ENCODE measurements at regions not wholly inside any gene's neighbourhood (a gene's known extent, or its start where the extent isn't known, plus 50 kb on each side); places are given as distances from the start of the nearest gene placed in this dataset.

- WGBS, 3 donors: 7 to 47% (median 25%) methylated on average over 4 of the region's 4 CpGs
- H3K27me3 ChIP-seq (ENCODE audit: control insufficient read depth in 3 of 3, insufficient read depth in 3 of 3, low read length in 3 of 3): no peaks in the 10 kb centered on the region
- H3K27ac ChIP-seq (ENCODE audit: low read depth in 1 of 3, low read length in 2 of 3): peak overlapping the region; percentile 79 to 89 (median 85)
- peaks cover 0 to 12% of the 10 kb centered on the region in 2 donors for H3K9me3 ChIP-seq (ENCODE audit: control insufficient read depth in 2 of 2, insufficient read depth in 1 of 2, low read depth in 1 of 2, low read length in 1 of 2)
- FAIRE-seq (peak; percentile 81), DNase-seq (peak; percentile 89 to 95)
- no peak overlapping the region for H3K4me3 ChIP-seq (ENCODE audit: low read depth in 1 of 3, low read length in 3 of 3)
- peaks cover 0 to 33% (median 3%) of the 10 kb centered on the region in 3 donors for H3K4me1 ChIP-seq (ENCODE audit: control insufficient read depth in 3 of 3, insufficient read depth in 2 of 3, low read depth in 1 of 3, low read length in 2 of 3)
- no peaks in the 10 kb centered on the region for H3K36me3 ChIP-seq (ENCODE audit: control insufficient read depth in 3 of 3, insufficient read depth in 2 of 3, low read depth in 1 of 3, low read length in 3 of 3)
Measured at GRCh38 chr21:41593760-41594138, 85.8 kb upstream of the TMPRSS2 start.

DNA sequence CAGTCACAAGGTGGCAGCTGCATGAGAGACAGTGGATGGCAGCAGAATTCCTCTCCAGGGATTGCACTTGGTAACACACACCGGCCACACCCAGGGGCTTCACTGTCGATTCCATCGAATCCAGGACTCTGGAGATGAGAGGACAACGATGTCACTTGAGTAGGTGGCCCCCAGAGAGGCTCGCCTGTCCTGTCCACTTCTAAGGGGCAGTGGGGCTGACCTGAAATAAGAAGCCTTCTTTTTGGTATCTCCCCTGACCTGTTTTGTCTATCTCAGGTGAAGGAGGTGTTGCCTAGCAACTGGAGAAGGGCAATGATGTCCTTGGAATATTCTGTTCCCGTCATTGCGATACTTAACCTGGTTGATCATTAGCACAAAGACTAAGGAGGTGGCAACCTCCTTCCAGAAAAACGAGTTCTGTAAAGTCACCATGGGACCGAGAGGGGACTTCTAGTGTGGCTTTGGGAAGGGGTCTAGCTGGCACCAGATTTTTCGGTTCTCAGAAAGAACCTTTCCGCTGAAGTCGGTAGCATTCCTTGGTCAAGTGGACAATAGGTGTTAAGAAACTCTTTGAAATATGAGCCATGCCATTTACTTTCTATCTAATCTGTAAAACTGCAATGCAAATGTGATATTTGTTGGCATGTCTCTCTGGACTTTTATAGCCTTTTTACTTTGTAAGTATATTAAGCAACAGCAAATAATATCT, 85.2 kb upstream of the TMPRSS2 start:
- 19 to 55% (median 27%) methylated on average over 12 of the region's 12 CpGs for whole genome bisulfite sequencing, 3 donors
- H3K36me3 ChIP-seq (ENCODE audit: control insufficient read depth in 3 of 3, insufficient read depth in 2 of 3, low read depth in 1 of 3, low read length in 3 of 3): no peaks in the 10 kb centered on the region
- peak; percentile 91 to 93 for DNase-seq
- no peaks in the 10 kb centered on the region for H3K27me3 ChIP-seq (ENCODE audit: control insufficient read depth in 3 of 3, insufficient read depth in 3 of 3, low read length in 3 of 3)
- no peak for FAIRE-seq
- peaks cover 0 to 33% (median 3%) of the 10 kb centered on the region in 3 donors for H3K4me1 ChIP-seq (ENCODE audit: control insufficient read depth in 3 of 3, insufficient read depth in 2 of 3, low read depth in 1 of 3, low read length in 2 of 3)
- peaks cover 0 to 17% of the 10 kb centered on the region in 2 donors for H3K9me3 ChIP-seq (ENCODE audit: control insufficient read depth in 2 of 2, insufficient read depth in 1 of 2, low read depth in 1 of 2, low read length in 1 of 2)
- peak overlapping the region; percentile 54 to 85 (median 80) for H3K27ac ChIP-seq (ENCODE audit: low read depth in 1 of 3, low read length in 2 of 3)
- no peak overlapping the region for H3K4me3 ChIP-seq (ENCODE audit: low read depth in 1 of 3, low read length in 3 of 3)

DNA sequence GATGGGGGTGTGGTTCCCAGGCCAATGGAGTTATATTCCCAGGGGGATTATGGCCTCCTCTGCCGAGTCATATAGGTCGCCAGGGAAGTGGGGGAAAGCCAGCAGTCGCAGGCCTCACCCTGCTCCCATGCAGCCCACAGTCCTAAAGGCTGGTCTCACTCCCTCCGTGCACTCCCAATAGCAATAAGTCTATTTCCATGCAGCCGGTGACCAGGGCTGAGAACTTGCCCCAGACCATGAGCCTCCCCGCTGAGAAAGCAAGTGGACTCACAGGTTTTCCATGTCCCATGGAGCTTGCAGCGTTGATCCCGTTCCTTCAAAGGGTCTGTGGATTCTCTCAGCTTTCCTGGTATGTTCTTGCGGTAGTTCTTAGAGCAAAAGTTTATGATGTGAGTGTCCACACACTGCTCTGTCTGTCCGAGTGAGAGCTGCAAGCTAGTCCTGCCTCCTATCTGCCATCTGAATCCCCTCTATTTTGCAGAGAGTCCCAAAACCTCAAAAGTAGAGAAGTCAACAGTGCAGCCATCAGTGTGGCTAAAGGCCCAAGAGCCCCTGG, 81.7 kb upstream of the TMPRSS2 start:
- peaks cover 0 to 12% of the 10 kb centered on the region in 2 donors for H3K9me3 ChIP-seq (ENCODE audit: control insufficient read depth in 2 of 2, insufficient read depth in 1 of 2, low read depth in 1 of 2, low read length in 1 of 2)
- H3K4me1 ChIP-seq (ENCODE audit: control insufficient read depth in 3 of 3, insufficient read depth in 2 of 3, low read depth in 1 of 3, low read length in 2 of 3): peaks cover 0 to 20% (median 2%) of the 10 kb centered on the region in 3 donors
- WGBS, 3 donors: 93 to 97% (median 96%) methylated on average over 10 of the region's 10 CpGs
- no peak overlapping the region for H3K4me3 ChIP-seq (ENCODE audit: low read depth in 1 of 3, low read length in 3 of 3)
- H3K36me3 ChIP-seq (ENCODE audit: control insufficient read depth in 3 of 3, insufficient read depth in 2 of 3, low read depth in 1 of 3, low read length in 3 of 3): no peaks in the 10 kb centered on the region
- H3K27ac ChIP-seq (ENCODE audit: low read depth in 1 of 3, low read length in 2 of 3): no peak overlapping the region
- H3K27me3 ChIP-seq (ENCODE audit: control insufficient read depth in 3 of 3, insufficient read depth in 3 of 3, low read length in 3 of 3): no peaks in the 10 kb centered on the region
- FAIRE-seq (no peak), DNase-seq (no peak)

- Histone ChIP-seq H3K27me3 (ENCODE audit: control insufficient read depth in 3 of 3, insufficient read depth in 3 of 3, low read length in 3 of 3) (no peaks in the 10 kb centered on the region), H3K27ac (ENCODE audit: low read depth in 1 of 3, low read length in 2 of 3) (no peak overlapping the region), H3K4me3 (ENCODE audit: low read depth in 1 of 3, low read length in 3 of 3) (no peak overlapping the region), H3K9me3 (ENCODE audit: control insufficient read depth in 2 of 2, insufficient read depth in 1 of 2, low read depth in 1 of 2, low read length in 1 of 2) (peaks cover 0 to 12% of the 10 kb centered on the region in 2 donors), H3K36me3 (ENCODE audit: control insufficient read depth in 3 of 3, insufficient read depth in 2 of 3, low read depth in 1 of 3, low read length in 3 of 3) (no peaks in the 10 kb centered on the region), H3K4me1 (ENCODE audit: control insufficient read depth in 3 of 3, insufficient read depth in 2 of 3, low read depth in 1 of 3, low read length in 2 of 3) (peaks cover 0 to 14% (median 0%) of the 10 kb centered on the region in 3 donors)
- no peak for FAIRE-seq
- WGBS, 3 donors: 92 to 95% (median 94%) methylated on average over 2 of the region's 2 CpGs
- no peak for DNase-seq
Measured at GRCh38 chr21:41589131-41589530, 81.2 kb upstream of the TMPRSS2 start.

DNA sequence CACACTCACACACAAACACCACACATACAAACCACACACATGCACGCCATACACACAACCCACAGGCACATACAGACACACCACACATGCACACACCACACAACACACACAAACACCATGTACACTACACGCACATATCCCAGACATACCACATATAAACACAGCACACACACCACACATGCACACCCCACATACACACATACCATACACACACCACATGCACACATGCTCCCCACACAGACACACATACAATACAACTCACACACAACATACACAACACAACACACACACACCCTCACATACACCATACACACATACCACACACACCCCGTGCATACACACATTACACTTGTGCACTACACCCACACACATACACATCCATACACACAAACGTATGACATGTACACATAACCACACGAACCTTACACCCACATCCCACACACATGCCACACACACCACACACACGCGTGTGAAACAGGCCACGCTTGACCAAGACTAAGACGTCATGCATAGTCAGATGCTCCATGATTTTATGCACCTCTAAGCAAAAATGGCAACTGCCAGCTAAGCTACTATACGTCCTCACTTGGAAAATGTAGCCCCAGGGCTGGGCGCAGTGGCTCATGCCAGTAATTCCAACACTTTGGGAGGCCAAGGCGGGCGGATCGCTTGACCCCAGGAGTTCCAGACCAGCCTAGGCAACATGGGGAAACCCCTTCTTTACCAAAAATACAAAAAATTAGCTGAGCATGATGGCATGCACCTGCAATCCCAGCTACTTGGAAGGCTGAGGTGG, 77.4 kb upstream of the TMPRSS2 start:
- DNase-seq: no peak
- Histone ChIP-seq H3K36me3 (ENCODE audit: control insufficient read depth in 3 of 3, insufficient read depth in 2 of 3, low read depth in 1 of 3, low read length in 3 of 3) (no peaks in the 10 kb centered on the region), H3K4me1 (ENCODE audit: control insufficient read depth in 3 of 3, insufficient read depth in 2 of 3, low read depth in 1 of 3, low read length in 2 of 3) (peaks cover 0 to 36% (median 6%) of the 10 kb centered on the region in 3 donors), H3K27me3 (ENCODE audit: control insufficient read depth in 3 of 3, insufficient read depth in 3 of 3, low read length in 3 of 3) (no peaks in the 10 kb centered on the region), H3K9me3 (ENCODE audit: control insufficient read depth in 2 of 2, insufficient read depth in 1 of 2, low read depth in 1 of 2, low read length in 1 of 2) (peaks cover 0 to 17% of the 10 kb centered on the region in 2 donors), H3K27ac (ENCODE audit: low read depth in 1 of 3, low read length in 2 of 3) (no peak overlapping the region), H3K4me3 (ENCODE audit: low read depth in 1 of 3, low read length in 3 of 3) (no peak overlapping the region)
- no peak for FAIRE-seq
- WGBS, 3 donors: 90% methylated on average over 14 of the region's 14 CpGs

DNA sequence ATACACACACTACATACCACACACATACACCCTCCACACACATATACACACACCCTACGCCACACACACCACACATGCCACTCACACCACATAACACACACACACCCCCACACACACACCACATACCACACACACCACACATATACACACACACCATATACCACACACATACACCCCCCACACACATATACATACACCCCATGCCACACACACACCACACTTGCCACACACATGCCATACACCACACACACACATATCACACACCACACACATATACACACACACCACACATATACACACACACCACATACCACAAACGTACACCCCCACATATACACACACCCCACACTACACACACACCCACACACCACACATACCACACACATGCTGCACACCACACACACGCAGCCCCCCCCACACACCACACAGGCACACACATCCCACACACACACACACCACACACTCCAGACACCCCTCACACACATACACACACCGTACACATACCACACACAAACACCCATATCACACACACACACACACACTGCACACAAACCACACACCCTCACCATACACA, 76.7 kb upstream of the TMPRSS2 start:
- H3K27me3 ChIP-seq (ENCODE audit: control insufficient read depth in 3 of 3, insufficient read depth in 3 of 3, low read length in 3 of 3): no peaks in the 10 kb centered on the region
- no peaks in the 10 kb centered on the region for H3K36me3 ChIP-seq (ENCODE audit: control insufficient read depth in 3 of 3, insufficient read depth in 2 of 3, low read depth in 1 of 3, low read length in 3 of 3)
- peaks cover 0 to 43% (median 6%) of the 10 kb centered on the region in 3 donors for H3K4me1 ChIP-seq (ENCODE audit: control insufficient read depth in 3 of 3, insufficient read depth in 2 of 3, low read depth in 1 of 3, low read length in 2 of 3)
- H3K4me3 ChIP-seq (ENCODE audit: low read depth in 1 of 3, low read length in 3 of 3): no peak overlapping the region
- 90 to 93% (median 92%) methylated on average over 4 of the region's 4 CpGs for WGBS, 3 donors
- H3K9me3 ChIP-seq (ENCODE audit: control insufficient read depth in 2 of 2, insufficient read depth in 1 of 2, low read depth in 1 of 2, low read length in 1 of 2): peaks cover 0 to 17% of the 10 kb centered on the region in 2 donors
- DNase-seq (no peak), FAIRE-seq (no peak)
- no peak overlapping the region for H3K27ac ChIP-seq (ENCODE audit: low read depth in 1 of 3, low read length in 2 of 3)

- DNase-seq: peak in 1 of 2 donors; percentile 53
- 23 to 49% (median 41%) methylated on average over 10 of the region's 10 CpGs for WGBS, 3 donors
- FAIRE-seq: no peak
- H3K36me3 ChIP-seq (ENCODE audit: control insufficient read depth in 3 of 3, insufficient read depth in 2 of 3, low read depth in 1 of 3, low read length in 3 of 3): no peaks in the 10 kb centered on the region
- H3K4me3 ChIP-seq (ENCODE audit: low read depth in 1 of 3, low read length in 3 of 3): no peak overlapping the region
- H3K4me1 ChIP-seq (ENCODE audit: control insufficient read depth in 3 of 3, insufficient read depth in 2 of 3, low read depth in 1 of 3, low read length in 2 of 3): peaks cover 0 to 55% (median 6%) of the 10 kb centered on the region in 3 donors
- peak overlapping the region in 2 of 3 donors; percentile 7 to 54 for H3K27ac ChIP-seq (ENCODE audit: low read depth in 1 of 3, low read length in 2 of 3)
- H3K9me3 ChIP-seq (ENCODE audit: control insufficient read depth in 2 of 2, insufficient read depth in 1 of 2, low read depth in 1 of 2, low read length in 1 of 2): peaks cover 0 to 6% of the 10 kb centered on the region in 2 donors
- H3K27me3 ChIP-seq (ENCODE audit: control insufficient read depth in 3 of 3, insufficient read depth in 3 of 3, low read length in 3 of 3): no peaks in the 10 kb centered on the region
Measured at GRCh38 chr21:41583274-41583790, 75.4 kb upstream of the TMPRSS2 start.

DNA sequence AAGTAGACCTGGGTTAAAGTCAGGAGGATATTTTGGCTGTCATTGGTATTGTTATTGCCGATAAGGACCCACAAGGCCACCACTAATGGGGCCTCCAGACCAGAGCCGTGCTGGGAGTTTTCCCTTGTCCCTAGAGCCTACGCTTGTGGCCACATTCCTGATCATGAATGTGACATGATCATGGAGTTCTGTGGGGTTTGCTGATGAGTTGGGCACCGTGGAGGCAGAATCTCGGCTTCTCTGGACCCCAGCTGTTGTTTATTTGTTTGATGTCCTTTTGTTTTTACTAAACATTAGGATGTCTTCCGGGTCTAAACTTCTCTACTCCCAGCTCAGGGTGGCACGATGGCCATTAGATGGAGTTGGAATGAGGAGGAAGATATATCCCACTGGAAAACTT, 74.9 kb upstream of the TMPRSS2 start:
- 79 to 89% (median 87%) methylated on average over 7 of the region's 7 CpGs for WGBS, 3 donors
- Histone ChIP-seq H3K4me1 (ENCODE audit: control insufficient read depth in 3 of 3, insufficient read depth in 2 of 3, low read depth in 1 of 3, low read length in 2 of 3) (peaks cover 0 to 57% (median 6%) of the 10 kb centered on the region in 3 donors), H3K27me3 (ENCODE audit: control insufficient read depth in 3 of 3, insufficient read depth in 3 of 3, low read length in 3 of 3) (no peaks in the 10 kb centered on the region), H3K27ac (ENCODE audit: low read depth in 1 of 3, low read length in 2 of 3) (peak overlapping the region in 1 of 3 donors; percentile 4), H3K9me3 (ENCODE audit: control insufficient read depth in 2 of 2, insufficient read depth in 1 of 2, low read depth in 1 of 2, low read length in 1 of 2) (peaks cover 0 to 5% of the 10 kb centered on the region in 2 donors), H3K4me3 (ENCODE audit: low read depth in 1 of 3, low read length in 3 of 3) (no peak overlapping the region), H3K36me3 (ENCODE audit: control insufficient read depth in 3 of 3, insufficient read depth in 2 of 3, low read depth in 1 of 3, low read length in 3 of 3) (no peaks in the 10 kb centered on the region)
- FAIRE-seq: no peak
- no peak for DNase-seq

All from small intestine (tissue), 7 donors.